Astrocyte of the spinal cord (primary cell): ENCODE measurements at regions not wholly inside any gene's neighbourhood (a gene's known extent, or its start where the extent isn't known, plus 50 kb on each side); places are given as distances from the start of the nearest gene placed in this dataset.
"Not testable (repeated sequence)": the region's sequence is repeated elsewhere in the genome, so short reads cannot be mapped to it uniquely, and the experiment has no call there.

Experiments used
- DNase-seq: peaks from one replicate; pipeline ENCODE4 v3.0.0; 2011; ENCODE audit warnings: low read depth, low spot score
- H3K4me3 ChIP-seq: 2 replicates; pipeline ENCODE4 v1.5.1; 2011; ENCODE audit warnings: low read depth, mild to moderate bottlenecking, low read length, moderate library complexity
- in situ Hi-C: cut with HindIII; loops from 2 replicates; pipeline ENCODE4 v1.10.0; 2017; ENCODE audit warnings: low sequenced_read_pairs

DNA sequence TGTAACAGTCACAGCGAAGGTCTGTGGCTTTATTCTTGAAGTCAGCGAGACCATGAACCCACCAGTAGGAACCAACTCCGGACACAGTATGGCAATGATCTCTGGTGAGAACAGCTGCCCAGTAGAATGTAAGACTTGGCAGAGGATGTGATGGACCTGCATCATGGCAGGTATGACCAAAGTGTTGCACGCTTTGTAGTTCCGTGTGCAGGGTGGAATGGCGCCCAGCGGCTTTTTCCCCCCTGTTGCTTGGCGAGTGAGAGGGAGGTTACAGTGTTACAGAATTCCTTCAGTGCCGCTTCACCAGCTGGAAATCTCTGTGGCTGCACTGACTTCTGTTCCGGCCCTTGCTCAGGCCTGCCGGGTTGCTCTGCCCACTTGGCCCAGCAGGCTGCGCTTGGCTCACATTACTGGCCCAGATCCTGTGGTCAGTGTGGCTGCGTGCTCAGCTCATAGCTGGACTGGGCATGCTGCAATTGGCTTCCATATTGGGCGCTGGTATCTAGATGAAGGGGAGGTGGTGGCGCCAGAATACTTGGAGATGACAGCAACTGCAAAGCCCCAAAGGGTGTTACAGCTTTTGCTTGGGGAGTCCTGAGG lies 148.1 kb upstream of the ZNF658 start:
- H3K4me3 ChIP-seq, in situ Hi-C loops, DNase-seq: not testable (repeated sequence)

GRCh38 chr9:66759825-66760492 lies 140.6 kb upstream of the ZNF658 start:
- H3K4me3 ChIP-seq, DNase-seq, in situ Hi-C loops: not testable (repeated sequence)

DNA sequence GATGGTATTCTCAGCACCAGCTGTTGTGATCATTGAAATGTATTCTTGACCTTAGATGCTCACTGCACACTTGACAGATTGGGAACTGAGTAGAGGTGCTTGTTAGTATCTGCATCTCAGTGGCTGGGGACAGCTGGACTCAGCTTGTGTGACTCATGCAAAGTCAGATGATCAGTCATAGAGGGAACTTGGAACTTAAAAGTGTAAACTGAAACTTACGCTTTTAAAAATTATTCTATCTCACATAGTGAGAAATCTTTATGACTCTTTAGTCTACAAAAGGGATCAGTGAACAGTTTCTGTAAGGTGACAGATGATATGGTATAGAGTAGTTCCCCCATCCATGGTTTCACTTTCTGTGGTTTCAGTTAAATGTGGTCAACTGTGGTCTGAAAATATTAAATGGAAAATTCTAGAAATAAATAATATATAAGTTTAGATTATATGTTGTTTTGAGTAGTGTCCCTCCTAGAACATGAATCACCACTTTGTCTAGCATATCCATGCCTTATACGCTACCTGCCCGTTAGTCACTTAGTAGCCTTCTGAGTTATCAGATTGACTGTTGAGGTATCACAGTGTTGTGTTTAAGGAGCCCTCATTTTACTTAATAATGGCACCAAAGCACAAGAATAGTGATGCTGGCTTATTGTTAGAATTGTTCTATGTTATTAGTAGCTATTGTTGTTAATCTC lies 135.6 kb upstream of the ZNF658 start:
- in situ Hi-C loops, DNase-seq, H3K4me3 ChIP-seq: not testable (repeated sequence)

- in situ Hi-C loops, DNase-seq, H3K4me3 ChIP-seq: not testable (repeated sequence)
Observed at GRCh38 chr9:66765531-66765930, 135.0 kb upstream of the ZNF658 start.

GRCh38 chr9:66771504-66771903 lies 129.0 kb upstream of the ZNF658 start:
- in situ Hi-C loops, H3K4me3 ChIP-seq, DNase-seq: not testable (repeated sequence)

GRCh38 chr9:66774618-66775017 lies 125.9 kb upstream of the ZNF658 start:
- H3K4me3 ChIP-seq, in situ Hi-C loops, DNase-seq: not testable (repeated sequence)

- DNase-seq, H3K4me3 ChIP-seq, in situ Hi-C loops: not testable (repeated sequence)
Observed at GRCh38 chr9:66779944-66780661, 120.4 kb upstream of the ZNF658 start.

- DNase-seq, H3K4me3 ChIP-seq, in situ Hi-C loops: not testable (repeated sequence)
Observed at GRCh38 chr9:66781240-66781639, 119.3 kb upstream of the ZNF658 start.

DNA sequence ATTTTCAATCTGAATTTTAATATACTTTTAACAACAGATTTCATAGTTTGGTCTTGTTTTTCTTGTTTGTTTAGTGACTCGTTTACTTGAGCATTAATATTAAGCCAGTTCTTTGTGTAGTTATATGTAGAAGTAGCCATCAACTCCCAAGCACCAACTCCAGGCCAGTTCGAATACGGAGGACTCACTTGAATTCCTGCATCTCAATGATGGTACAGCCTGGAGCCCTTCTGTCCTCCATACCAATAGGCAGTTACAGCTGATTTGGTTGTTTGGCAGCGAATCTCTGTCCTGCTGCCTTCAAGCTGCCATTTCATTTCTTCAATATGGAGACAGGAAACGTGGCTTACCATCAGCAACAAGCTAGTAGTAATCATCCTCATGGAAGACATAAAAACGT lies 118.5 kb upstream of the ZNF658 start:
- in situ Hi-C loops, DNase-seq, H3K4me3 ChIP-seq: not testable (repeated sequence)

DNA sequence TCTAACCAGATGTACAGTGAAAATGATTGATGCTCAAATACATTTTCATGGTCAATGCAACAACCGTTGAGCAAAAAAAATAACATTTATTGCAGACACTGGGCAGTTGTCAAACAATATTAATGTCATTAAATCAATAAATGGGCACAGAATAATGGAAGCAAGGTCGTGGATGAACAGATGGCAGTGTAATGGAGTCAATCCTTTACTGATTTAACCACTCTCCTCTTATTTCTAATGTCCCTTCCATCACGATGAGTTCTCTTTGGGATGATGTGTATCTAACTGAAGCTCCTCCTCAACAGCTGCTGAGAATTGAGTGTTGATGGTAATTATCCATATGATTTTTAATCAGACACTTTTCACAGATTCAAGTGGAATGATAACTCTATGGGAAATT lies 114.9 kb upstream of the ZNF658 start:
- H3K4me3 ChIP-seq, in situ Hi-C loops, DNase-seq: not testable (repeated sequence)

- H3K4me3 ChIP-seq, in situ Hi-C loops, DNase-seq: not testable (repeated sequence)
Observed at GRCh38 chr9:66791092-66791750, 109.3 kb upstream of the ZNF658 start.

DNA sequence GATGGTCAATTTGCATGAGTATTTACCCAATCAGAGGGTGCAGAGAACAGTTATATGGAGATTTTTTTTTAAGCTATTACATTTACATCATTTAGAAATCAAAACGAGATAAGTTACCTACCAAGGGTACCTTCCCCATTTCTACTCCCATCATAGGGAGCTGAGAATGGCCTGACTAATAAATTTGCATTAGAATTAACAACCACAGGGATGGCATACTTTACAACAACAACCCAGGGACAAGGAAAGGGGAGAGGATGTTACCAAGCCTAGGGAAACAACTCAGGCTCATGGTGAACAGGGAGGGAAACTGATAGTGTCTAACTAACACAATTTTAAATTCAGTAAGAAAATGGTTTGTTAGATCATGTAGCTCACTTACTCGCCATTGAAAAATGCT lies 105.8 kb upstream of the ZNF658 start:
- H3K4me3 ChIP-seq, DNase-seq: not testable (repeated sequence)

GRCh38 chr9:66795723-66796503 lies 104.6 kb upstream of the ZNF658 start:
- H3K4me3 ChIP-seq, in situ Hi-C loops, DNase-seq: not testable (repeated sequence)

More for the DNA sequence above, 105.8 kb upstream of the ZNF658 start:
- in situ Hi-C loops, result not testable (repeated sequence)

- in situ Hi-C loops, H3K4me3 ChIP-seq: not testable (repeated sequence)
- peak; percentile 80 for DNase-seq
Observed at GRCh38 chr9:66797905-66798616, 102.5 kb upstream of the ZNF658 start.

DNA sequence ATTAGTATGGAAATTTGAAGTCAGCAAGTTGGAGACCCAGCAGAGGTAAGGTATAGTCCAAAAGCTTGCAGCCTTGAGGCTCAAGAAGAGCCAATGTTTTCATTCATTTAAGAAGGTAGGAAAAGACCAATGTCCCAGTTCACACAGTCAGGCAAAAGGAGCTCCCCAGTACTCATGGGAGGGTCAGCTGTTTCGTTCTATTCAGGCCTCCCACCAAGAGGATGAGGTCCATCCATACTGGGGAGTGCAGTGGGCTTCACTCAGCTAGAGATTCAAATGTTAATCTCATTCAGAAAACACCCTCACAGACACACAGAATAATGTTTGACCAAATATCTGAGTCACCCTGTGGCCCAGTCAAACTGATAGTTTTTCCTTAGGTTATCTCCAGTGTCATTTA lies 96.9 kb upstream of the ZNF658 start:
- H3K4me3 ChIP-seq, in situ Hi-C loops, DNase-seq: not testable (repeated sequence)

DNA sequence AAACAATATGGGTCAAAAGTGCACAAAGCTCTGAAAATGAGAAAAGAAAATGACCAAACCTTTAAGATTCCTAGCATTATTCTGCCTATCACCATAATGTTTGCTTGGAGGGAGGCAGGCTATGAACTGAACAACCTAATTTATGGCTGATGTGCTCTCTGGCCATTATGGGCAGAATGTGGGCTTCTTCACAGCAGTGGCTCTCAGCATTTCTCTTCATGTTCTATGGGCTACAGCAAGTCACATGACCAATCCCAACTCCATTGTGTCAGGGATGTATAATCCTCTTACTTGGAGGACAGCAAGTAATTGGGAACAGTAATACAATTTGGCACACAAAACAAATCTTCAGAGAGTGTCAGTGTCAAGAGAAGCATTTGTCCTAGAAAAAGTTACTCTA lies 90.3 kb upstream of the ZNF658 start:
- DNase-seq, in situ Hi-C loops, H3K4me3 ChIP-seq: not testable (repeated sequence)
